ENCODE measurements at regions not wholly inside any gene's neighbourhood (a gene's known extent, or its start where the extent isn't known, plus 50 kb on each side); places are given as distances from the start of the nearest gene placed in this dataset.
"Not testable (repeated sequence)": the region's sequence is repeated elsewhere in the genome, so short reads cannot be mapped to it uniquely, and the experiment has no call there.

- not testable (repeated sequence) for TF ChIP-seq GABPA (IDR thresholded peaks at IDR 0.05; ENCODE audit: low read depth); RXRA (IDR thresholded peaks at IDR 0.05; ENCODE audit: borderline replicate concordance, low read depth); POLR2AphosphoS5 (IDR thresholded peaks at IDR 0.05; ENCODE audit: low read depth, low read length); CTCF (IDR thresholded peaks at IDR 0.05); NRF1 (IDR thresholded peaks at IDR 0.05; ENCODE audit: low read depth, low read length)
These were observed 168.0 kb upstream of the NOTCH2NLA start for GRCh38 chr1:146396801-146397200.

Measured in SK-N-SH (cell line).